GM18520 (cell line): ENCODE measurements at regions not wholly inside any gene's neighbourhood (a gene's known extent, or its start where the extent isn't known, plus 50 kb on each side); places are given as distances from the start of the nearest gene placed in this dataset.
"Not testable (repeated sequence)": the region's sequence is repeated elsewhere in the genome, so short reads cannot be mapped to it uniquely, and the experiment has no call there.

Source experiments
- ATAC-seq: cut with Tn5 transposase; IDR thresholded peaks from one replicate; pipeline ENCODE4 v1.9.1; 2021; ENCODE audit not compliant: unreplicated experiment

DNA sequence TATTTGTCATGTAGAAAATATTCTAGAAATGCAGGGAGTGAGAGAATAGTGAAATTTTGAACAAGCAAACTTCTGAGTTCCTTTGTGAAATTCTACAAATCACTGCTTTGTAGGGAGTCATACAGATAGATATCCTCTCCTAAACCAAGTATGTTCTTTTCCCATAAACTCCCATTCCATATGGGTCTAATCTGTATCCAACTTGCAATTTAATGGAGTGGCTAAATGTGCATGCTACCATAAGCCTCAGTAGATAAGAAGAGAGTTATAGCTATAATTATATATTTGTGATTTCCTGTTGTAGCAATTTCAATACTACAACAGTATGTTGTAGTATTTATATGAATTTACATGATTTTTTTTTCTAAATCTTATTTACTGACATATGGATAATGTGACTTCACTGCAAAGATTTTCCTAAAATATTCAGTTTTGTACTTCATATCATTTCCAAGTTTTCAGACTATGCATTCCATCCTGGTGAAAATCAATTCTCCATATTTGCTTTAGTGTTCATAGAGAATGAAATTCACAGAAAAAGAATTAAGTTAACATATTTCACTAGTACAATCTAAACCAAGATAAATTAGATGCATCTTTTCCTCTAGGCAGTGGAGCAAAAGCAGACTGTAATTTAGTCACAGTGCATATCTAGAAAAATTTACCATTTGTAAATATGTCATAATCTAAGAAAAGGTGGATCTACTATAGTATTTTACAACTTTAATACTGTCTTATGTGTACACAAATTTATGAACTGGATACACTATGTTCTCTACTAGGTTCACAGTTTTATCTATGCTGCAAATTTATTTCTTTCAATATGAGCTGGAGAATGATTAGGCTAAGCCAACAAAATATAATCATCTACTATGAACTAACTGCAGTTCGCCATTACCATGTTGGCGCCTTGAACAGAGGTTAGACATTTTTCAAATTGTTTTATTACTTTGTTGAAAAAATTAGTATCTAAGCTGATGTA, 372.9 kb upstream of the NDST3 start:
- ATAC-seq, result no peak

DNA sequence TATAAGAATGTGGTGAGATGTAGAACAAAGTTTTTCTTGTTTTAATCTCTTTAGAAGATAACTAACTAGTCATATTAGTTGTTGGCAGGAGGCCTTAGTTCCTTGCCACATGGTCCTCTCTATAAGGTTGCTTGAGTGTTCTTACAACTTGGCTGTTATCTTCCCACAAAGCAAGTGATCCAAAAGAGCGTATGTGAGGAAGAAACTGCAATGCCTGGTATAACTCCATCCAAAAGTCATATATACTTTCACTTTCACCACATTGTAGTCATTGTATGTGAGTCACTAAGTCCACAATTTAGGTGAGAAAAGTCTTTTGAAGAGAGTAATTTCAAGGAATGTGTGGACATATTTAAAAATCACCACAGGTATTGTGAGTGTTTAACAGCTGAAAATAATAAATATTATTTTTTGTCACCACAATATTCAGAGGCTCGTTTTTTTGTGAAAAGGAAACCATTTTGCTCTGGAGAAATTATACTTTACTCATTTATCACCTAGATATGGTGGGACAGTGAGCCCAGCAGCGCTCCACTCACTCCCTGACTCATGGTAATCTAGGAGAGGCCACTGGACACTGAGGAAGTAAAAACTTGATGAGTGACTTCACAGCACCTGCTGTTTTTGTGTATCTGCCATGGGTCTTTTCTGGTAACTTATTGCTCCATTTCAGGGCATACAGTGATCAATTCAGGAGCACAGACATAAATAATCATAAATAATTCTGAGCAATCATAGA, 369.4 kb upstream of the NDST3 start:
- no peak for ATAC-seq

- ATAC-seq, result no peak
Measured at GRCh38 chr4:117676153-117676552, 358.1 kb upstream of the NDST3 start.

GRCh38 chr4:117678861-117679260, 355.4 kb upstream of the NDST3 start:
- no peak for ATAC-seq

DNA sequence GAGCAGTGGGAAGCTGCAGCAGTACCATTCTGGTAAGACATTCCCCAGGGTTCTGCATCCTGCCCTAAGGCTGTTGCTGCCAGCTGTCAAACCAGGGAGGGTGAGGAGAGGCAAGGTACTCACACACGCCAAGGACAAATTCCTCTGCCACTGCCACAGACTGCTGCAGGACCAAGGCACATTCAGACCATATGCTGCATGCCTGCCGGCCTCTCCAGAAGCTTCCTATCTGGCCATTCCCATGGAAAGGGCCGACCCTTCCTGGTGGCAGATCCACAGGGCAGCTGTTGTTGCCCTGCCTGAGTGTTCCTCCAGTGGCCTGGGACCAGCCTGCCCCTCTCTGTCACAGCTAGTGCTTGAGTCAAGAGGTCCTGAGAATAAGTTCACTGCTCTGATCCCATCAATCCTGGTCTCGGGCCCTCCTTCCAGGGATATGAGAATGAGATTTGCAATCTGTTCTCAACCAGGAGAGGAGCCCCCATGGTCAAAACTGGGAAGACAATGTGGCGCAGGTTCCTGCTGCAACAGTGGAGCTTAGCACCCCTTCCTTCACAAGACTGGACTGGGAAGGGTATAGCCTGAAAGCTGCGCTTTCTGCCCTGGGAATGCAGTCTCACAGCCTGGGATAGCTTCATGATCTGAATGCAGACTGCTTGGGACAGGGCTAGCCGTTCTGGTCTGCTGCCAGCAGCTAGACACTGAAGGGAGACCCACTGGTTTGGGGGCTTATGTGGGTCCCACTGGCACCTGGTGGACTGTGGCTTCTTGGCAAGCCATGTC, 342.5 kb upstream of the NDST3 start:
- no peak for ATAC-seq

- no peak for ATAC-seq
Measured at GRCh38 chr4:117692538-117692937, 341.7 kb upstream of the NDST3 start.

DNA sequence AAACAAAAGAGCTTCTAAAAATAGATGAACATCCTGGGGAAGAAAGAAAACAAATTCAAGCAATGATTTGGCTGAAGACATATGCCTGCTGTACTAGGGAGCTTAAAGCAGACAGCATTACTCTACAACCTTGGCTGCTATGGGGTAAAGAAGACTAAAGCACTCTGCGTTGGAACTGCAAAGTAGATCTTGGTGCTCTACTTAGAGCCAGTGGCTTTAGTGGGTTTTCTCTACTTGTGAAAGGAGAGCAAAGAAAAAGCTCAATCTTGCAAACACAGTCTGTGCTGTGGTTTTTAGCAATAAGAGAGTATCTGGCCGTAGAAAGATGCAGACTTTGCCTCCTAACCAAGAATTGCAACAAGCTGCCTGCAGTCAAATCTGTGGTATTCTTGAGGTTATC, 334.7 kb upstream of the NDST3 start:
- no peak for ATAC-seq

DNA sequence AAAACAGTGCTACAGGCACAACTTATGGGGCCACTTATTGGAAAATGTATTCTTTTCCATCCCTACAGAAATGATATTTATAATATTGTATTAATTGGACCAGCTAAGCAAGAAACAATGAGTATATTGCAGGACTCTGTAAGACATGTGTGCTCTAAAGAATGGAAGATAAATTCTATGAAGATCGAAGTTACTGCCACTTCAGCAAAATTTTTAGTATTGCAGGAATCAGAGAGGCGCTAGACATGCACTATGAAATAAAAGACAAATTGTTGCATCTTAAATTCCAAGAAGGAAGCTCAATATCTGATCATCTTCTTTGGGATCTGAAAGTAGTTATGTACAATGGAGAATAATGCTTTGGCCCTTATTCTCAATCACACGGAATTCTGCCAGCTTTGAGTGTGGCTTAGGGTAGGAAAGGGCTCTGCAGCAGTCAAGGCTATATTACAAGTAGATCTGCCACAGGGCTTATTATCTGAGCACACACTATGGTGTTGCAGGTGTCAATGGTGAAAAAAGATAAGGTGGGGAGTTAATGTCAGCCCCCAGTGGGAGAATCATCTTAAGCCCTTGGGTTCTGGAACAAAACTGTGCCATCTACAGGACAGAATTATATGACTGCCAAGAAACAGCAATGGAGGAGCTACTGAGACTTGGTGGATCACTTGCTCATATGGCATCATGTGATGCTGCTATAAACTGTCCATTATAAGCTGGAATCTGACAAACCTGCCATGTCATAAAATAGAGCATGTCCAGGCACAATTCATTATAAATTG, 334.0 kb upstream of the NDST3 start:
- ATAC-seq, result no peak

DNA sequence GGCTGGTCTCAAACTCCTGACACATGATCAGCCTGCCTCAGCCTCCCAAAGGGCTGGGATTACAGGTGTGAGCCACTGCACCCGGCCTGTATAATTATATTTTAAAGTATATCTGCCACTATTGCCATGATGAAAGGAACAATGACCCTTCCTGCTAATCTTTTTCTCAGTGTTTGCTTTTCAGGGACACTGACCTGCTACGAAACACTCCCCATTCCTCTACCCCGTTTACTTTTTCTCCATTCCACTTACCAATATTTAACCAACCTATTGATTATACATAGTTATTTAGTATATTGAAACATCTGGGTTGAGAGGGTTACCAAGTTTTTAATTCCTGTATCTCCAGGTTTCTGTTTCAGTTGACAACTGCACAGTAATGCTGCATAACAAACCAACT, 331.9 kb upstream of the NDST3 start:
- ATAC-seq, result no peak

DNA sequence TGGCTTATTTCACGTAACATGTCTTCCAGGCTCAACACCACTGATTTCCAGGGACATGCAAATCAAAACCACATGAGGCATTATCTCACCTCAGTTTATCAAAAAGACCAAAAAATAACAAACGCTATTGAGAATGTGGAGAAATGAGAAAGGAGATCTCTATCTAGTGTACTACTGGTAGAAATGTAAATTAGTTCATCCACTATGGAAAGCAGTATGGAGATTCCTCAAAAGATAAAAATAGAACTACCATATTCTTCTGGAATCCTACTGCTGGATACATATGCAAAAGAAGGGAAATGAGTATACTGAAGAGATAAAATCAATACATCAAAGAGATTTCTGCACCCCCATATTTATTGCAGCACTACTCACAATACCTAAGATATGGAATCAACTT, 329.6 kb upstream of the NDST3 start:
- ATAC-seq, result no peak

DNA sequence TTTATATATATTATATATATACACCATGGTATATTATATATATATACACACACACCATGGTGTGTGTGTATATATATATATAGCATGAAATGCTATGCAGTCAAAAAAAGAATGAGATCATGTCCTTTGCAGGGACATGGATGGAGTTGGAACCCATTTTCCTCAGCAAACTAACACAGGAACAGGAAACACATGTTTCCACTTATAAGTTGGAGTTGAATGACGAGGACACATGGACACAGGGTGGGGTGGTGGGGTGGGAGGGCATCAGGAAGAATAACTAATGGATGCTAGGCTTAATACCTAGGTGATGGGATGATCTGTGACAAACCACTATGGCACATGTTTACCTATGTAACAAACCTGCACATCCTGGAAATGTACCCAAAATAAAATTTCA, 293.6 kb upstream of the NDST3 start:
- ATAC-seq, result no peak

DNA sequence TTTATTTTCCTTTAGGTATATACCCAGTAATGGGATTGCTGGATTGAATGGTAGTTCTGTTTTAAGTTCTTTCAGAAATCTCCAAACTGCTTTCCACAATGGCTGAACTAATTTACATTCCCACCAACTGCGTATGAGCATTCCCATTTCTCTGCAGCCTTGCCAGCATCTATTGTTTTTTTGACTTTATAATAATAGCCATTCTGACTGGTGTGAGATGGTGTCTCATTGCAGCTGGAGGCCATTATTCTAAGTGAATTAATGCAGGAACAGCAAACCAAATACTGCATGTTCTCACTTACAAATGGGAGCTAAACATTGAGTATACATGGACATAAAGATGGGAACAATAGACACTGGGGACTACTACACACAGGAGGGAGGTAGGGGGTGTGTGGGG, 288.9 kb upstream of the NDST3 start:
- ATAC-seq, result not testable (repeated sequence)

DNA sequence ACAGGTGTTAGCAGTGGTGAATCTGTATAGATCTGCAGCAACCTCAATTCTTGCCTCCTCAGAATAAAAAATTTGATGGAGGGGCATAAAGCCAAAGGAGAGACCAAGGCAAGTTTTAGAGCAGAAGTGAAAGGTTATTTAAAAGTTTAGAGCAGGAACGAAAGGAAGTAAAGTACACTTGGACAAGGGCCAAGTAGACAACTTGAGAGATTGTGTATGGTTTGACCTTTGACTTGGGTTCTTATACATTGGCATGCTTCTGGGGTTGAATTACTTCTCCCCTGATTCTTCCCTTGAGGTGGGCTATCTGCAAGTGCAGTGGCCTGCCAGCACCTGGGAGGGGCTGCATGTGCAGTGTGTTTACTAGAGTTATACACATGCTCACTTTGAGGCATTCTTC, 278.8 kb upstream of the NDST3 start:
- no peak for ATAC-seq

- no peak for ATAC-seq
Measured at GRCh38 chr4:117768610-117769009, 265.7 kb upstream of the NDST3 start.

- no peak for ATAC-seq
Measured at GRCh38 chr4:117770269-117771102, 263.8 kb upstream of the NDST3 start.

- no peak for ATAC-seq
Measured at GRCh38 chr4:117771647-117772337, 262.5 kb upstream of the NDST3 start.

GRCh38 chr4:117773064-117773936, 261.0 kb upstream of the NDST3 start:
- no peak for ATAC-seq

GRCh38 chr4:117777721-117778120, 256.6 kb upstream of the NDST3 start:
- ATAC-seq, result no peak
